Activated naive CD4-positive, alpha-beta T cell treated with anti-CD3 and anti-CD28 coated beads for 36 hours (primary cell): ENCODE measurements at regions not wholly inside any gene's neighbourhood (a gene's known extent, or its start where the extent isn't known, plus 50 kb on each side); places are given as distances from the start of the nearest gene placed in this dataset.
"Not testable (repeated sequence)": the region's sequence is repeated elsewhere in the genome, so short reads cannot be mapped to it uniquely, and the experiment has no call there.

ENCODE experiments used
- CTCF ChIA-PET: fragments of 350-600 bp; sonication (Branson Sonifier 250); formaldehyde crosslinking; loops from one replicate; lab custom pipeline; 2021; ENCODE audit warnings: antibody characterized with exemption; lab: Charles Lee
- DNase-seq: peaks from one replicate; pipeline ENCODE4 v3.0.0-alpha.2; 2020
- H3K27ac Mint-ChIP-seq: one replicate; pipeline ENCODE4 v1.8.0; 2021; ENCODE audit warnings: mild to moderate bottlenecking, mixed read lengths
- H3K27me3 Mint-ChIP-seq: one replicate; pipeline ENCODE4 v1.8.0; 2021; ENCODE audit warnings: low read depth, mixed read lengths
- H3K36me3 Mint-ChIP-seq: one replicate; pipeline ENCODE4 v1.8.0; 2021; ENCODE audit warnings: low read depth, mixed read lengths
- H3K4me1 Mint-ChIP-seq: one replicate; pipeline ENCODE4 v1.8.0; 2021; ENCODE audit warnings: low read depth, mixed read lengths
- H3K4me3 Mint-ChIP-seq: one replicate; pipeline ENCODE4 v1.8.0; 2021; ENCODE audit warnings: mild to moderate bottlenecking, moderate library complexity, mixed read lengths
- H3K9me3 Mint-ChIP-seq: one replicate; pipeline ENCODE4 v1.8.0; 2021; ENCODE audit warnings: mixed read lengths
- intact Hi-C: fragments of 100-400 bp; cut with micrococcal nuclease; formaldehyde crosslinking; loops from one replicate; pipeline ENCODE4 v1.15.1; 2023

DNA sequence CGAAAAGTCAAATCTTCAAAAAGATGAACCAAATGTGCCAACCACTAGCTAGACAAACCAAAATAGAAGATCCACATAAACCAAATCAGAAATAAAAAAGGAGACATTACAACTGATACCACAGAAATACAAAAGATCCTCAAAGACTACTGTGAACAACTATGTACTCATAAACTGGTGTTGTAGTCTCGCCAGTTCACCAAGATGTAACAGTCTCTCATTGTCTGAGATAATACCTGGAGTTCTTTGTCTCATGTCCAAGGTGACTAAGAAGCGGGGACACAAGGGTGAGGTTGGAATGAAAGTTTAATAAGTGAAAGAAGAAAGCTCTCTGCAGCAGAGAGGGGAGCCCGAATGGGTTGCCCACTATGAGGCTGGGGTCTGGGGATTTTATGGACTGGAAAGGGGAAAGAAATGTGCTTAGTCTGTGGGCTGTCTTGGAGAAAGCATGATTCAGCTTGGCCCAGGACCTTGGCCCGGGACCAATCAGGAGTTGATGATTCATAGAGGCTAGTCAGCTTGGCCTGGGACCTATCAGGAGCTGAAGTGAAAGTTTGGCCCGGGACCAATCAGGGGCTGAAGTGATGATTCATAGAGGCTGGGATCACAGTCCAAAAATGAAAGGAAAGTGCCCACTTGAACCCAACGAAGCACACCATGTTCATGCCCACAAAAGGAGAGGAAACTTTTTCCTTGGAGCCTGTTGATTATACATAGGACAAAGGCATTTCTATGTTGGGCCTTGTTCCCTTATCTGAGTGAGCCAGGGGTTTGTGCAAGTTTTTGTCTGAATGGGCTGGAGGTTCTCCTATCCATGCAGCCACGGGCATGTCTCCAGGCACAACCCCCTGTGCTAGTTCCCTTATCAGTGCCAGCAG, 177.1 kb downstream of the SPIN4 start:
- DNase-seq, H3K27me3 Mint-ChIP-seq, H3K36me3 Mint-ChIP-seq, CTCF ChIA-PET, intact Hi-C loops, H3K4me3 Mint-ChIP-seq, H3K27ac Mint-ChIP-seq, H3K4me1 Mint-ChIP-seq, H3K9me3 Mint-ChIP-seq: not testable (repeated sequence)

DNA sequence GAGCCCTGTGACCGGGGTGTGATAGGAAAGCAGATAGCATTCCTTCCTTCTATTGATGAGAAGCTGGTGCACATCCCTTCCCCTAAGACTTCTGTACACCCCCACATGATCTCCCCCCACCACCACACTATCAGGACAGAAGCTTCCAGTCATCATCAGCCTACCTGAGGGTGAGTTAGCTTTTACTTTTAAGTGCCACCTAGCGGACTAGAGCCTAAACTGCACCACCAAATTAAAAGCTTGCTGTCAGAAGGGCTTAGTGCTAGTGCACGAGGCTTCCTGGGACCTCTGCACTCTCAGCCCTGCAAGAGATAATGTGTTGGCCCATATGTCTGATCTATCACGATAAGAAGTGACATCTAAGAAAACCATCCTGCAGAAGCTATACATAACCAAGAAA, 181.7 kb downstream of the SPIN4 start:
- intact Hi-C loops, H3K27ac Mint-ChIP-seq, H3K27me3 Mint-ChIP-seq, H3K4me3 Mint-ChIP-seq, DNase-seq, H3K36me3 Mint-ChIP-seq, H3K4me1 Mint-ChIP-seq, H3K9me3 Mint-ChIP-seq, CTCF ChIA-PET: not testable (repeated sequence)

DNA sequence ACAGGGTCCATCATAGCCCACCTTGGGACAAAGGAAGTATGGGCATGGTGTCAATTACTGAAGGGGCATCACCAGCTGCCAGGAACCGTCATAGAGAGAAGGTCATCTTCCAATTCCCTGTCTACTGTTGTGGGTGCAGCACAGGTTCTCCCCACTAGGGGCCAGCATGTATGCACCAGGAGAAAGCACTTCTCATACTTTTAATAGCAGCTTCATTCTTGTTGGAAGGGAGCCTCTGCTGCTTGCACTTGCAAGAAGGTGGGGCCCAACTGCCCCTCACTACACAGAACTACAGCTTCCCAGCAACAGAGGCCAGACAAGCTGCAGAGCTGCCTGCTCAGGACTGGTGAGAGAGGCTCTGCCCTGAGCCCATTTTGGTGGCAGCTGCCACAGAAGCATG, 182.2 kb downstream of the SPIN4 start:
- DNase-seq, H3K9me3 Mint-ChIP-seq, intact Hi-C loops, H3K4me3 Mint-ChIP-seq, CTCF ChIA-PET, H3K36me3 Mint-ChIP-seq, H3K27me3 Mint-ChIP-seq, H3K4me1 Mint-ChIP-seq, H3K27ac Mint-ChIP-seq: not testable (repeated sequence)

DNA sequence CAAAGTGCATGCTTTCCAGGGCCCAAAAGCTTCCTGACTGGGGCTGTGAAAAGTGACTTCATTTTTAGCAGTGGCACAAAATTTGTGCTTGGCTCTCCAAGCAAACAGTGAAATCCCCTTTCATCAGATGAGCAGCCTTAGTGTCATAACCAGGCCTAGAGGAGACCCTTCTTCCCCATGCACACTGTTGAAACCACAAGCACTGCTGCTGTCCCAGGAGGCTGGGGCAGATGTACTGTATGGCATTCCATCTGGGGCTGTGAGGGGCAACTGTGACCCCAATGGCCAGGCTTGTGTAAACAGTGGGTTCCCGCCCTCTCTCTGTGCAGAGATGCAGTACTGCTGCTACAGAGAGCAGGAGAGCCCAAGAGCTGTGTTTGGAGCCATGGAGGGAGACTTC, 184.1 kb downstream of the SPIN4 start:
- H3K27ac Mint-ChIP-seq, H3K4me1 Mint-ChIP-seq, CTCF ChIA-PET, H3K4me3 Mint-ChIP-seq, H3K36me3 Mint-ChIP-seq, H3K27me3 Mint-ChIP-seq, intact Hi-C loops, DNase-seq, H3K9me3 Mint-ChIP-seq: not testable (repeated sequence)

DNA sequence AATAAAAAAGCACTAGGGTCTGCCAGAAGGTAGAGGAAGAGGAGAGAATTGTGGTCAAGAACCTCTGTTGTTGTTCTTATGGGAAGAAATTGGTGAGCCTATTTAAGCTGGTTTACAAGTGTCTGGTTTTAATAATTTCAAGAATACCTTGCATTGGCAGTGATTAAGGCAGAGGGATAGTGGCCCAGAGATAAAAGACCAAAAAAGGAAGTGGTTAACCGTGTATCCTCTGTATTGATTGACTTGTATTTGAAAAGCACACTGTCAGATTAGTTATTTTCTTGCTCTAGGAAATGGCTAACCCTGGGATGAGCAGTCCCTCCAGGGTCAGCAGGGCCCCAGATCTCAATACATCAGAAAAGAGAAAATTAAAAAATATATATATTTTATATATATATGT, 190.1 kb downstream of the SPIN4 start:
- H3K9me3 Mint-ChIP-seq, H3K4me1 Mint-ChIP-seq, CTCF ChIA-PET, H3K27me3 Mint-ChIP-seq, DNase-seq, H3K27ac Mint-ChIP-seq, H3K36me3 Mint-ChIP-seq, intact Hi-C loops, H3K4me3 Mint-ChIP-seq: not testable (repeated sequence)

DNA sequence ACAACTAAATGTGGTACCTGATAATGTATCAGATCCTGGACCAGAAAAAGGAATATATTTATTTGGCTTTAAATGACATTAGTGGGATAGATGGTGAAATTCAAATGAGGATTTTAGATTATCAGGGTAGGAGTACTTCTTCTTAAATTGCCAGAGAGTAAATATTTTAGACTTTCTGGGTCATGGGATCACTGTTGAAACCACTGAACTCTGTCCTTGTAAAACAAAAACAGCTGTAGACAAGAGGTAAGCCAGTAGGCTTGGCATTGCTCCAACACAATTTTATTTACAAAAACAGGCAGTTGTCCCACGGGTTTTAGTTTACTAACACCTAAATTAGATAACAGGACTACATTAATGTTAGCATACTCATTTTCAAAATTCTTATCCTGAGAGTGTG, 190.8 kb downstream of the SPIN4 start:
- H3K27ac Mint-ChIP-seq, H3K36me3 Mint-ChIP-seq, H3K9me3 Mint-ChIP-seq, DNase-seq, H3K4me1 Mint-ChIP-seq, H3K27me3 Mint-ChIP-seq, H3K4me3 Mint-ChIP-seq, intact Hi-C loops, CTCF ChIA-PET: not testable (repeated sequence)

DNA sequence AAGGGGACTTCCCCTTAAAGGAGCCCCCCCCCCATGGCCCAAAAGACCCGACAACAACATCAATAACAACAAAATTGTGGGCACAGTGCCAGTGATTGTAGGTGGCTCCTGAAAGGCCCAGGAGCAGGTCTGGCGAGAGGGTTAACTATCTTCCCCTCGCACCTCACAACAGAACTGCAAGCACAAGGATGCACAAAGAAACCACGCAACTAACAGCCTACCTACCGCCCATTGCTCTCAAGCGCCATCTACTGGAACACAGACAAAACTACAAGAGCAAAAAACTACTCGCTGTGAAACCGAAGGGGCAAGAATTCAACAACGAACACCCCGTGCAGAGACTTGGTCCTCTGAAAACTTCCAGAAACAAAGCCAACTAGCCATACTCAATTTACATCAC, 205.6 kb downstream of the SPIN4 start:
- H3K27ac Mint-ChIP-seq, DNase-seq, H3K4me3 Mint-ChIP-seq, H3K36me3 Mint-ChIP-seq, H3K9me3 Mint-ChIP-seq, H3K27me3 Mint-ChIP-seq, H3K4me1 Mint-ChIP-seq, CTCF ChIA-PET, intact Hi-C loops: not testable (repeated sequence)

DNA sequence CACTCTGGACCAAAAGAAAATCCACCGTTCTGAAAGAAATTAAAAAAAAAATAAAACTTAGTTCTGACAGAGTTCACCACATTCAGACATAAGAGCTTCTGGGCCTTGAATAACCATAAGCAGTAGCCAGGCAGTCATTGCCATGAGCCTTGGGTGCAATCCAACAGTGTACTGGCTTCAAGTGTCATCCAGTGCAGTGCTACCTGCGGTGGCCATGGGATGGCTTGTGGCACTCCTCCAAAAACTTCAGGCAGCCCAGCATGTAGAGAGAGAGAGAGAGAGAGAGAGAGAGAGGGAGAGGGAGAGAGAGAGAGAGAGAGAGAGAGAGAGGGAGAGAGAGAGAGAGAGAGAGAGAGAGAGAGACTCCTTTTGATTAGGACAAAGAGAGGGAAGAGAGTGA, 208.5 kb downstream of the SPIN4 start:
- H3K9me3 Mint-ChIP-seq, H3K4me3 Mint-ChIP-seq, CTCF ChIA-PET, H3K36me3 Mint-ChIP-seq, intact Hi-C loops, H3K27me3 Mint-ChIP-seq, DNase-seq, H3K4me1 Mint-ChIP-seq, H3K27ac Mint-ChIP-seq: not testable (repeated sequence)

DNA sequence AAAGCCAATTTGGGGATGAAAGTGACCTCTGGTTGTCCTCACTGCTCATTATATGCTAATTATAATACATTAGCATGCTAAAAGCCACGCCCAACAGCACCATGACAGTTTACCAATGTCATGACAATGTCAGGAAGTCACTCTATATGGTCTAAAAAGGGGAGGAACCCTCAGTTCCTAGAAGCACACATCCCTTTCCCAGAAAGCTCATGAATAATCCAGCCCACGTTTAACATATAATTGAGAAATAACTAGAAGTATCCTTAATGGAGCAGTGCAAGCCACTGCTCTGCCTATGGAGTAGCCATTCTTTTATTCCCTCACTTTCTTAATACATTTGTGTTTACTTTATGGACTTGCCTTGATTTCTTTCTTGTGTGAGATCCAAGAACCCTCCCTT, 215.3 kb downstream of the SPIN4 start:
- H3K27ac Mint-ChIP-seq, DNase-seq, H3K36me3 Mint-ChIP-seq, H3K4me3 Mint-ChIP-seq, H3K27me3 Mint-ChIP-seq, H3K4me1 Mint-ChIP-seq, H3K9me3 Mint-ChIP-seq, intact Hi-C loops, CTCF ChIA-PET: not testable (repeated sequence)

DNA sequence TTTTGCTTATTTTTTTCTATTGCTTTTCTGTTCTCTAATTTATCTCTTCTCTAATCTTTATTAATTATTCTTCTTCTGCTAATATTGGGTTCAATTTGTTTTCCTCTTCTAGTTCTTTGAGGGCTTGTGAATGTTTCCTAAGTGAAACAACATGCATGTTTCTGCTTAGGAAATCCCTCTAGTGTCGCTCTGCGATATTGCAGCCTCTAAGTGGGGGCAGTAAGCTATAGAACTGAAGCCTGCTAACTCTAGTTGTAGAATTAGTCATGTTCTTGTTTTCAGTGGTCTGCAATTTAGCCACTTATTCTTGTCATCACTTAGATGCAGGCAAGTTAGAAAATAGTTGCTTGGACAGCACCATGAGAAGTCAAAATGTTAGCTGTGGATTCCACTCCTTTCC, 222.6 kb downstream of the SPIN4 start:
- intact Hi-C loops, result no loop called here
- Mint-ChIP-seq H3K27ac (no peak overlapping the region), H3K4me3 (no peak overlapping the region), H3K4me1 (no peaks in the 10 kb centered on the region), H3K27me3 (no peaks in the 10 kb centered on the region), H3K36me3 (no peaks in the 10 kb centered on the region), H3K9me3 (peaks cover 1% of the 10 kb centered on the region)
- peak; percentile 29 for DNase-seq
- CTCF ChIA-PET, result no interaction called here

DNA sequence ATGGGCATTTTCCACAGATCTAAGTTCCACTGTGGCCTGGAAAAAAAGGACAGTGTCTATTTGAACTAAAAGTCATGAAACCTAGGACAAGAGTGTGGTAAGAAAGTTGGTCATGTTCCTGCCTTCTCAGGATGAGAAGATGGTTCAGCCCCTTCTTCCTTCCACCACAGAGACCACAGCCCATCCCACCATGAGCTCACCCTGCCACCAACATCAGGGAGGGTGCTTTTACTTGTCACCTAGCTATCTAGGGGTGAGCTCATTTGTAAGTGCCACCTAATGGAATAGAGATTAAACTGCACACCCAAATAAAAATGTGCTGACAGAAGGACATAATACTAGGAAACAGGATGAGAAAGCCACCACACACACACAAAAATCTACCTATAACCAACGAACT, 235.9 kb downstream of the SPIN4 start:
- Mint-ChIP-seq H3K4me3 (no peak overlapping the region), H3K36me3 (no peaks in the 10 kb centered on the region), H3K4me1 (no peaks in the 10 kb centered on the region), H3K27me3 (peaks cover 3% of the 10 kb centered on the region), H3K27ac (no peak overlapping the region), H3K9me3 (no peaks in the 10 kb centered on the region)
- no peak for DNase-seq
- intact Hi-C loops, result no loop called here
- CTCF ChIA-PET, result no interaction called here

DNA sequence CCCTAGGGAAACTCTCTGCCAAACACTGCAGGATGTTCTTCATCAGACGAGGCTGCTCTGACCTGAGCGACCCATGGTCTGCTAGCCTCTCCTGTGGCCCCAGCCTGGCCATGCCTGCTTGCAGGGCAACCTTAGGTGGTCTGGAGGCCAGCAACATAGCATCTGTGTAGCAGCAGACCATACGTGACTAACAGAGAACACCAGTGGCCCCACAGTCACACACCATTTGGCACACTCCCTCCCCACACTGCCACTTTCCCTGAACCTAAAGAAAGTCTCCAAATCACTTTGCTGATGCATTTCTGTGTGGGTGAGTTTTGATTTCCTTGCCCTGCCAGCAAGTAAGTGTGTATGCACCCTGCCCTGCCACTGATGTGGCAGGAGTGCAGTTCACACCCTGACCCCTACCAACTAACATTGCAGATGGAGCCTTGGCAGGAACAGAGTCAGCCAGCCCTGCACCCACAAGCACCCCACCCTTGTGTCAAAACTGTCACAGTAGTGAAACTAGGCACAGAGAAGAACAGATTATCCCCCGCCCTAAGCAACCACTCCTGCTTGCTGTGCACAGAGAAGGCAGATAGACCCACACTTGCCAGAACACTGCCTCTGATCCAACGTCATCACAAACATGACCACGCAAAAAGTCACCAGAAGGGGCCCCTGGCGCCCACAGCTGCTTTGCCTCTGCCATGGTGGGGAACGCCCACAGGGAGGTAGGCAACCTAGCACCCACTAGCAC, 249.1 kb downstream of the SPIN4 start:
- no peak for DNase-seq
- Mint-ChIP-seq H3K27me3 (no peaks in the 10 kb centered on the region), H3K9me3 (peaks cover 2% of the 10 kb centered on the region), H3K27ac (no peak overlapping the region), H3K36me3 (no peaks in the 10 kb centered on the region), H3K4me3 (no peak overlapping the region), H3K4me1 (no peaks in the 10 kb centered on the region)
- intact Hi-C loops, result no loop called here
- CTCF ChIA-PET, result no interaction called here

DNA sequence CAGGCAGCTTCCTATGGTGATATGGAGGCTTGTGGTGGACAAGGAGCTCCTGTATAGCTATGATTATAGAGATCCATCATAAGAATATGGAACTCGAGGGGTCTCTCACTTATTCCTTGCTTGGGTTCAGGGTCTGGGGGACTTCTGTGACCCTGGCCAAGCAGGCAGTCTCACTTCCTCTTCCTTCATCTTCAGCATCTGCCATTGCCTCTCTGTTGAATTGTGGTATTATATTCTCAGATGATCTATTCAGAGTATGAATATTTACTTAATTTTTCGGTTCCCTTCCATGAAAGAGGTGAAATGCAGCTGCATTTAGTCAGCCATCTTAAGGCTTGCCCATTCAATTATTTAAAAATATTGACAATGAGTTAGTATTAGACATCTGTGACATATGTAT, 292.9 kb downstream of the SPIN4 start:
- H3K36me3 Mint-ChIP-seq, result no peaks in the 10 kb centered on the region
- no peak for DNase-seq
- no peak overlapping the region for H3K27ac Mint-ChIP-seq
- no peaks in the 10 kb centered on the region for H3K27me3 Mint-ChIP-seq
- H3K4me1 Mint-ChIP-seq, result no peaks in the 10 kb centered on the region
- no peaks in the 10 kb centered on the region for H3K9me3 Mint-ChIP-seq
- CTCF ChIA-PET, result no interaction called here
- no peak overlapping the region for H3K4me3 Mint-ChIP-seq
- intact Hi-C loops, result no loop called here
